SK-N-SH treated with all-trans-retinoic acid at 6 μM for 48 hours (cell line): ENCODE measurements at regions not wholly inside any gene's neighbourhood (a gene's known extent, or its start where the extent isn't known, plus 50 kb on each side); places are given as distances from the start of the nearest gene placed in this dataset.

Source experiments
- BACH2 ChIP-seq: fragments of 250-450 bp; sonication (Bioruptor Pico); IDR thresholded peaks from 2 replicates; pipeline ENCODE4 v1.9.0; 2021; ENCODE audit warnings: mild to moderate bottlenecking, borderline replicate concordance
- CSRNP3 ChIP-seq: fragments of 250-450 bp; sonication (Bioruptor Pico); IDR thresholded peaks from 2 replicates; pipeline ENCODE4 v1.5.1; 2021; ENCODE audit warnings: mild to moderate bottlenecking, moderate library complexity
- ESRRG ChIP-seq: fragments of 250-450 bp; sonication (Bioruptor Pico); IDR thresholded peaks from 2 replicates; pipeline ENCODE4 v1.6.1; 2021; ENCODE audit warnings: mild to moderate bottlenecking
- ISL1 ChIP-seq: fragments of 250-450 bp; sonication (Bioruptor Pico); IDR thresholded peaks from 2 replicates; pipeline ENCODE4 v2.1.2; 2022; ENCODE audit warnings: mild to moderate bottlenecking, moderate library complexity
- POU6F1 ChIP-seq: fragments of 250-450 bp; sonication (Bioruptor Pico); IDR thresholded peaks from 2 replicates; pipeline ENCODE4 v1.8.0; 2021; ENCODE audit warnings: low read depth, mild to moderate bottlenecking, moderate library complexity, borderline replicate concordance
- ZFP3 ChIP-seq: fragments of 250-450 bp; sonication (Bioruptor Pico); IDR thresholded peaks from 2 replicates; pipeline ENCODE4 v1.5.0; 2020; ENCODE audit warnings: mild to moderate bottlenecking, moderate library complexity
- ZFP30 ChIP-seq: fragments of 450-650 bp; formaldehyde crosslinking; IDR thresholded peaks from 2 replicates; pipeline ENCODE4 v1.5.0; 2022; ENCODE audit warnings: mild to moderate bottlenecking, moderate library complexity
- ZNF565 ChIP-seq: fragments of 450-650 bp; formaldehyde crosslinking; conservative IDR thresholded peaks from 2 replicates; pipeline ENCODE4 v1.5.0; 2020; ENCODE audit warnings: low read depth, mild to moderate bottlenecking, moderate library complexity
- ZNF70 ChIP-seq: fragments of 450-650 bp; formaldehyde crosslinking; IDR thresholded peaks from 2 replicates; pipeline ENCODE4 v1.5.0; 2020; ENCODE audit warnings: mild to moderate bottlenecking, moderate library complexity
- TF ChIP-seq, protein P1 (sequence below): fragments of 250-450 bp; sonication (Bioruptor Pico); IDR thresholded peaks from 2 replicates; pipeline ENCODE4 v1.5.0; 2020; ENCODE audit warnings: mild to moderate bottlenecking, moderate library complexity
- TF ChIP-seq, protein P2 (sequence below): fragments of 250-450 bp; sonication (Bioruptor Pico); IDR thresholded peaks from 2 replicates; pipeline ENCODE4 v1.8.0; 2020; ENCODE audit warnings: mild to moderate bottlenecking, moderate library complexity, borderline replicate concordance

GRCh38 chr22:22796724-22797123 lies 90.9 kb upstream of the IGLL5 start:
- no peak for TF ChIP-seq POU6F1 (CRISPR knock-in tag)
- TF ChIP-seq CSRNP3 (CRISPR knock-in tag) = no peak
- TF ChIP-seq, protein P1, sequence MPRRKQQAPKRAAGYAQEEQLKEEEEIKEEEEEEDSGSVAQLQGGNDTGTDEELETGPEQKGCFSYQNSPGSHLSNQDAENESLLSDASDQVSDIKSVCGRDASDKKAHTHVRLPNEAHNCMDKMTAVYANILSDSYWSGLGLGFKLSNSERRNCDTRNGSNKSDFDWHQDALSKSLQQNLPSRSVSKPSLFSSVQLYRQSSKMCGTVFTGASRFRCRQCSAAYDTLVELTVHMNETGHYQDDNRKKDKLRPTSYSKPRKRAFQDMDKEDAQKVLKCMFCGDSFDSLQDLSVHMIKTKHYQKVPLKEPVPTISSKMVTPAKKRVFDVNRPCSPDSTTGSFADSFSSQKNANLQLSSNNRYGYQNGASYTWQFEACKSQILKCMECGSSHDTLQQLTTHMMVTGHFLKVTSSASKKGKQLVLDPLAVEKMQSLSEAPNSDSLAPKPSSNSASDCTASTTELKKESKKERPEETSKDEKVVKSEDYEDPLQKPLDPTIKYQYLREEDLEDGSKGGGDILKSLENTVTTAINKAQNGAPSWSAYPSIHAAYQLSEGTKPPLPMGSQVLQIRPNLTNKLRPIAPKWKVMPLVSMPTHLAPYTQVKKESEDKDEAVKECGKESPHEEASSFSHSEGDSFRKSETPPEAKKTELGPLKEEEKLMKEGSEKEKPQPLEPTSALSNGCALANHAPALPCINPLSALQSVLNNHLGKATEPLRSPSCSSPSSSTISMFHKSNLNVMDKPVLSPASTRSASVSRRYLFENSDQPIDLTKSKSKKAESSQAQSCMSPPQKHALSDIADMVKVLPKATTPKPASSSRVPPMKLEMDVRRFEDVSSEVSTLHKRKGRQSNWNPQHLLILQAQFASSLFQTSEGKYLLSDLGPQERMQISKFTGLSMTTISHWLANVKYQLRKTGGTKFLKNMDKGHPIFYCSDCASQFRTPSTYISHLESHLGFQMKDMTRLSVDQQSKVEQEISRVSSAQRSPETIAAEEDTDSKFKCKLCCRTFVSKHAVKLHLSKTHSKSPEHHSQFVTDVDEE = no peak
- TF ChIP-seq ZNF70 = no peak
- TF ChIP-seq BACH2 (CRISPR knock-in tag) = no peak
- TF ChIP-seq ESRRG = no peak
- TF ChIP-seq ISL1 (CRISPR knock-in tag) = no peak
- TF ChIP-seq, protein P2, sequence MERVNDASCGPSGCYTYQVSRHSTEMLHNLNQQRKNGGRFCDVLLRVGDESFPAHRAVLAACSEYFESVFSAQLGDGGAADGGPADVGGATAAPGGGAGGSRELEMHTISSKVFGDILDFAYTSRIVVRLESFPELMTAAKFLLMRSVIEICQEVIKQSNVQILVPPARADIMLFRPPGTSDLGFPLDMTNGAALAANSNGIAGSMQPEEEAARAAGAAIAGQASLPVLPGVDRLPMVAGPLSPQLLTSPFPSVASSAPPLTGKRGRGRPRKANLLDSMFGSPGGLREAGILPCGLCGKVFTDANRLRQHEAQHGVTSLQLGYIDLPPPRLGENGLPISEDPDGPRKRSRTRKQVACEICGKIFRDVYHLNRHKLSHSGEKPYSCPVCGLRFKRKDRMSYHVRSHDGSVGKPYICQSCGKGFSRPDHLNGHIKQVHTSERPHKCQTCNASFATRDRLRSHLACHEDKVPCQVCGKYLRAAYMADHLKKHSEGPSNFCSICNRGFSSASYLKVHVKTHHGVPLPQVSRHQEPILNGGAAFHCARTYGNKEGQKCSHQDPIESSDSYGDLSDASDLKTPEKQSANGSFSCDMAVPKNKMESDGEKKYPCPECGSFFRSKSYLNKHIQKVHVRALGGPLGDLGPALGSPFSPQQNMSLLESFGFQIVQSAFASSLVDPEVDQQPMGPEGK (CRISPR knock-in tag) = no peak
- no peak for TF ChIP-seq ZFP3 (CRISPR knock-in tag)
- no peak for TF ChIP-seq ZNF565 (CRISPR knock-in tag)
- no peak for TF ChIP-seq ZFP30
